Tongue (tissue), 1 donor: ENCODE measurements at regions not wholly inside any gene's neighbourhood (a gene's known extent, or its start where the extent isn't known, plus 50 kb on each side); places are given as distances from the start of the nearest gene placed in this dataset.
A peak's percentile ranks its signal among the peaks of the same experiment; 100 is the strongest.

ENCODE experiments used
- DNase-seq: peaks from one replicate; pipeline ENCODE4 v3.0.0-alpha.2; 2015

- DNase-seq, result no peak
Measured at GRCh38 chr12:75900781-75901254, 130.8 kb downstream of the PHLDA1 start.

GRCh38 chr12:75900226-75900625 is 131.3 kb downstream of the PHLDA1 start:
- DNase-seq, result no peak

DNA sequence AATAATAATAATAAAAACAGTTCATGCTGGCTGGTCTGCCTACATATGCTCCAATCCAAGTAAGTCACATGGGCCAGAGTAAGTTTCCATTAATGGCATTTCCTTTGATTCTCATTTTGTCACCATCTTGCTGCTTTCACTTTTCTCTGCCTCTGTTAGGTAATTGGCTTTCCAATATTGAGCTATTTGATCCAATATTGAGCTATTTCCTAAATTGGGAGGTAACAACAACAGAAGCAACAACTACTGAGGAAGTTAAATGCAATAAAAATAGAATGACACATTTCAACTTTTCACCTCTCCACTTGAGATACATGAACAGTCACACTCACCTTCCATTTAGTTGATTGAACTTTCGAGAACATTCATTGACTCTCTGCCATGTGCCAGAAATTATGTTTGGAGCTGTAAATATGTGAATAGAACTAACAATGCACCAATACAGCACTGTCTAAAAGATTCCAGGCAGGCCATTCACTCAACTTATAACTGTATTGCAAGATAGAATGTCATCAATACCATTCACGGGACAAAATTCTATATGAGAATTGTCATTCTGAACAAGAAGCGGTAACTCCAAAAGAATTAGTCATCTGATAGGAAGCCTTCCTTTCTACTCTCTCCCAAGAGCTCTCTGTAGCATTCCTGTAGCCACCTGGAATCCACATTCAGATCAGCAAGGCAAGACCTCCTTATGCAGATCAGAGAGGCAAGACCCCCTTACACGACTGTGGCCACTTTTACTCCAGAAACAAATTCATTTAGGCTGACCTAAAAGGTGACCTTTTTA is 136.4 kb downstream of the PHLDA1 start:
- no peak for DNase-seq

DNA sequence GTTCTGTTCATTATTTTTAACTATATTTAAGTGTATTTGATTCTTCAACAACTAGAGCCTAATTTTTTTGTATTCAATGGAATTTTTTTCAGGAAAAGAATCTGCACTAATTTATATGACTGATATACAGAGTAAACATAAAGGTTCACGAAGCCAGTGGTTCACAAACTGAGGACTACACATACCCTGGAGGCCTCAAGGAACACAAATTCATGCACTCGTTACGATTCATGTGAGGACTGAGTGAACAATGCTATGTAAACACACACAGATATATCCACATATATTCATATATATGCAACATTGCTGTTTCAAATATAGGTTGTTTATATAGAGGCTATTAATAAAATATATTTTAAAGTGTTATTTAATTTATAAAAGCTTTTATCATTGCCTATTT is 137.8 kb downstream of the PHLDA1 start:
- DNase-seq, result no peak

GRCh38 chr12:75892731-75893408 is 138.7 kb downstream of the PHLDA1 start:
- no peak for DNase-seq

- DNase-seq, result no peak
Measured at GRCh38 chr12:75891072-75891471, 140.5 kb downstream of the PHLDA1 start.

DNA sequence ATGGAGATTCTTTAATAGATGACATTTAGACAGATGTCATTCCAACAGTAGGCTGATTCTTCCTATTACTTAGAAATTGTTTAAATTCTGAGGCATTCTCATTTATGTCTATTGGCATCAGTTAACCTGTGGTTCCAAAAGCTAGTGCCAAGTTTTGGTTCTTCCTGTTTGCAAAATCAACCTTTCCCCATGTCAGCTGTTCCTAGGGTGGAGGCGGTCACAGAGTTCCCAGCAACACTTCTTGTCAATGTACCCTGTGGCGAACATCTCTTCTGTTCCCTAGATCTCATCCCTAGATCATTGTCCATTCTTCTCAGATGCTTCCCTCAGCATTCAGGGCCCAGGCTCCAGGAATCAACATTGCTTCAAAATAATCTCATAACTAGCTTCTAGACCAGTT is 140.9 kb downstream of the PHLDA1 start:
- DNase-seq, result no peak

- no peak for DNase-seq
Measured at GRCh38 chr12:75890141-75890540, 141.4 kb downstream of the PHLDA1 start.

- peak; percentile 54 for DNase-seq
Measured at GRCh38 chr12:75888874-75889613, 142.5 kb downstream of the PHLDA1 start.

DNA sequence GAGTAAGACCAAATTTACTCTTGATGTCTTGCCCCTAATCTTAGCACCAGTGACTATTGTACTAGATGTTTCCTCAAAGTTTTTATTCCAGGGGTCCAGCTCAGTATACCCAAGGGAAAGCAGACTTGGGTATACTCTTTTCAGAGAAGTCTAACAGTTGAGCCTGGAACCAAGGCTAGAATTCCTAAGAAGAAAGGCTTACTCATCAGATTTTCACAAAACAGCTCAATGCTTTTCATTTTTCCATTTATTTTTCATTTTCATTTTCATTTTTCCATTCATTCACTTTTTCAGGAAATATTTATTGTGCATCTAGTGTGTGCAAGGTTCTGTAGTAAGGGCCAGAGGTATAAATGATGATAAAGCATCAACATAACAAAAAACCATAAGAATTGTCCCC is 143.2 kb downstream of the PHLDA1 start:
- no peak for DNase-seq

- DNase-seq, result no peak
Measured at GRCh38 chr12:75887979-75888378, 143.6 kb downstream of the PHLDA1 start.

GRCh38 chr12:75884465-75884985 is 147.1 kb downstream of the PHLDA1 start:
- DNase-seq, result no peak

GRCh38 chr12:75883241-75883640 is 148.3 kb downstream of the PHLDA1 start:
- DNase-seq, result no peak

DNA sequence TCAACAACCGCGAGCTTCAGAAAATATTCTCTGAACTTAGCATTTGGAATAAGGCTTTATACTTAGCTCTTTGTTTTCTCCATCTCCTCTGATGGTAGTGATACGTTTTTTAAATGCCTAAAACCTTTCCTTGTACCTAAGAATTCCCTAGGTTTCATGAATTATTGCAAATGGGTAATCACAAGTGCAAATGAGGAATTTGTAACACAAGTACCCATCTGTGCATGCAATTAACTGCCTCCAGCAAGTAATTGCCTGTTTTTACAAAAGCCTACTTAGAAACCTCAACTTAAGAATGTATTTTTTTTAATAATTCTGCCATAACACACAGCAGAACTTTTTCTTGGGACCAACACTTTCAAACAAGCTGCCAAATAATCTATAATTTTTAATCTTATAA is 149.2 kb downstream of the PHLDA1 start:
- no peak for DNase-seq

DNA sequence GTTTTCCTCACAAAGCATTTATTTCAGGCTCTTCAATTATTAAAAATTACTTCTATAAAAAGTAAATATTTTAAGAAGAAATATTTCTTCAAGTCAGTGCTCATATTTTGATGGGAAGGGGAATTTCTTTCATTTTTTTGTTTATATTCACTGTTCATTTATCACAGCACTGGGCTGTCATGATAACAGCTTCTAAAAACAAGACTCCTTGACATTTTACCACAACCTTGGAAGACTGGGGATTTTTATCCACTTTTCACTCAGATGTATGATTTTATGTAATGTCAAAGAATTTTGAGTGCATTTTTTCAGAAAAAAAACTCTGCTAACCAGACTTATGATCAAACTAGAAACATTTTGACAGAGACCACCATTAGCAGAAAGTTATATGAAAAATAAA is 149.7 kb downstream of the PHLDA1 start:
- no peak for DNase-seq

GRCh38 chr12:75877763-75878621 is 153.6 kb downstream of the PHLDA1 start:
- peak; percentile 38 for DNase-seq

GRCh38 chr12:75876832-75877762 is 154.5 kb downstream of the PHLDA1 start:
- DNase-seq, result peak; percentile 35

DNA sequence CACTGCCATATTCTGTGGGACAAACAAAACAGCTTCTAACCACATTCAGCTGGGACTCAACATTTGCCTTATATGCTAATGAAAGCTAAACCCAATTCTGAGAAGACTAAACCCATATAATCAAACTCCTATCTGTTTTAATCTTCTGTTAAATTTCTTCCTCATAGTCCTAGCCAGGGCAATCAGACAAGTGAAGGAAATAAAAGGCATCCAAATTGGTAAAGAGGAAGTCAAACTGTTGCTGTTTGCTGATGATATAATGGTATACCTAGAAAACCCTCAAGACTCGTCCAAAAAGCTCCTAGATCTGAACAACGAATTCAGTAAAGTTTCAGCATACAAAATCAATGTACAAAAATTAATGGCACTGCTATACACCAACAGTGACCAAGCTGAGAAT is 157.1 kb downstream of the PHLDA1 start:
- DNase-seq, result no peak

- DNase-seq, result no peak
Measured at GRCh38 chr12:75872762-75873161, 158.8 kb downstream of the PHLDA1 start.

GRCh38 chr12:75870878-75871277 is 160.7 kb downstream of the PHLDA1 start:
- no peak for DNase-seq

DNA sequence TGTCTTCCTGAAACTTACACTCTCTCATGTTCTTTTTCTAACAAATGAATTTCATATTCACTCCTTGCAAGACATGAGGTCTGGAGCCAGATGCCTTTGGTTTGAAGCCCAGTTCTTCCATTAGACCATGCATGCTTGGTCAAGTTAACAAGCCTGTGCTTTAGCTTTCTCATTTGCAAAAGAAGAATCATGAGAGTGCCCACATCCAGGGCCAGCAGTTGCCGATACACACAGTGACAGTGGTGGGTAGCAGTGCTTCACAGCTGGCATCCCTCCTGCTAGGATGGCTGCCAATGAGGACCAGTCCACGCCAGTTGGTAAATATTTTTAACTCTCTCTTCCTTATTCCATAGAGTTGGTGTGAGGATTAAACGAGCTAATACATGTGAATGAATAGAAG is 163.1 kb downstream of the PHLDA1 start:
- DNase-seq, result peak; percentile 57
